SJSA1 (cell line): ENCODE measurements at regions not wholly inside any gene's neighbourhood (a gene's known extent, or its start where the extent isn't known, plus 50 kb on each side); places are given as distances from the start of the nearest gene placed in this dataset.
A peak's percentile ranks its signal among the peaks of the same experiment; 100 is the strongest.
"Not testable (repeated sequence)": the region's sequence is repeated elsewhere in the genome, so short reads cannot be mapped to it uniquely, and the experiment has no call there.

Experiments
- DNase-seq, 2 experiments: peaks; one replicate each; pipeline ENCODE4 v3.0.0-alpha.2; 2015 to 2020; ENCODE audit warnings: low spot score in 2 of 2, low read depth in 1 of 2
- H3K27ac ChIP-seq: fragments of 250-450 bp; sonication (Bioruptor Pico); 2 replicates; pipeline ENCODE4 v1.5.1; 2020; ENCODE audit warnings: mild to moderate bottlenecking, moderate library complexity
- H3K27me3 ChIP-seq: fragments of 250-450 bp; sonication (Bioruptor Pico); replicated peaks from 2 replicates; pipeline ENCODE4 v1.5.1; 2020; ENCODE audit warnings: mild to moderate bottlenecking, moderate library complexity
- H3K36me3 ChIP-seq: fragments of 250-450 bp; sonication (Bioruptor Pico); 2 replicates; pipeline ENCODE4 v1.5.1; 2020; ENCODE audit warnings: mild to moderate bottlenecking
- H3K4me1 ChIP-seq: fragments of 250-450 bp; sonication (Bioruptor Pico); replicated peaks from 2 replicates; pipeline ENCODE4 v1.6.1; 2021; ENCODE audit warnings: mild to moderate bottlenecking
- H3K4me3 ChIP-seq: fragments of 250-450 bp; sonication (Bioruptor Pico); 2 replicates; pipeline ENCODE4 v1.5.1; 2020; ENCODE audit warnings: mild to moderate bottlenecking
- H3K9me3 ChIP-seq: fragments of 250-450 bp; sonication (Bioruptor Pico); replicated peaks from 2 replicates; pipeline ENCODE4 v1.5.1; 2020; ENCODE audit warnings: mild to moderate bottlenecking

- Histone ChIP-seq H3K4me1 (peaks cover 26% of the 10 kb centered on the region), H3K9me3 (no peaks in the 10 kb centered on the region), H3K36me3 (no peaks in the 10 kb centered on the region), H3K4me3 (no peak overlapping the region), H3K27ac (no peak overlapping the region), H3K27me3 (no peaks in the 10 kb centered on the region)
- DNase-seq, result no peak
These were observed 124.3 kb upstream of the ATXN1 start for GRCh38 chr6:16885411-16886160.

- Histone ChIP-seq H3K27ac (no peak overlapping the region), H3K27me3 (no peaks in the 10 kb centered on the region), H3K36me3 (no peaks in the 10 kb centered on the region), H3K4me3 (no peak overlapping the region), H3K9me3 (no peaks in the 10 kb centered on the region), H3K4me1 (peaks cover 26% of the 10 kb centered on the region)
- DNase-seq, result no peak
These were observed 123.3 kb upstream of the ATXN1 start for GRCh38 chr6:16884526-16884925.

- Histone ChIP-seq H3K4me1 (peaks cover 26% of the 10 kb centered on the region), H3K36me3 (no peaks in the 10 kb centered on the region), H3K4me3 (no peak overlapping the region), H3K27me3 (no peaks in the 10 kb centered on the region), H3K9me3 (no peaks in the 10 kb centered on the region), H3K27ac (peak overlapping the region; percentile 37)
- peak in 1 of 2 experiments; percentile 85 for DNase-seq
These were observed 122.2 kb upstream of the ATXN1 start for GRCh38 chr6:16883414-16883813.

GRCh38 chr6:16882230-16882629, 121.0 kb upstream of the ATXN1 start:
- Histone ChIP-seq H3K27me3 (no peaks in the 10 kb centered on the region), H3K9me3 (no peaks in the 10 kb centered on the region), H3K27ac (no peak overlapping the region), H3K4me3 (no peak overlapping the region), H3K4me1 (peaks cover 26% of the 10 kb centered on the region), H3K36me3 (no peaks in the 10 kb centered on the region)
- no peak for DNase-seq

- not testable (repeated sequence) for H3K9me3 ChIP-seq, H3K27ac ChIP-seq, H3K36me3 ChIP-seq, H3K4me1 ChIP-seq, DNase-seq, H3K27me3 ChIP-seq, H3K4me3 ChIP-seq
These were observed 115.6 kb upstream of the ATXN1 start for GRCh38 chr6:16876852-16877251.

- no peaks in the 10 kb centered on the region for H3K36me3 ChIP-seq
- no peak for DNase-seq
- no peaks in the 10 kb centered on the region for H3K27me3 ChIP-seq
These were observed 114.9 kb upstream of the ATXN1 start for GRCh38 chr6:16876201-16876600.

GRCh38 chr6:16873698-16874097, 112.4 kb upstream of the ATXN1 start:
- Histone ChIP-seq H3K27ac (no peak overlapping the region), H3K4me3 (no peak overlapping the region), H3K9me3 (no peaks in the 10 kb centered on the region), H3K27me3 (no peaks in the 10 kb centered on the region), H3K4me1 (peaks cover 9% of the 10 kb centered on the region), H3K36me3 (no peaks in the 10 kb centered on the region)
- no peak for DNase-seq

More at GRCh38 chr6:16876201-16876600, 114.9 kb upstream of the ATXN1 start:
- H3K9me3 ChIP-seq, result no peaks in the 10 kb centered on the region
- H3K27ac ChIP-seq, result no peak overlapping the region
- no peak overlapping the region for H3K4me3 ChIP-seq
- H3K4me1 ChIP-seq, result no peaks in the 10 kb centered on the region

- H3K9me3 ChIP-seq, result no peaks in the 10 kb centered on the region
- no peak overlapping the region for H3K4me3 ChIP-seq
- no peaks in the 10 kb centered on the region for H3K27me3 ChIP-seq
- no peak overlapping the region for H3K27ac ChIP-seq
- H3K4me1 ChIP-seq, result peaks cover 19% of the 10 kb centered on the region
- no peaks in the 10 kb centered on the region for H3K36me3 ChIP-seq
- DNase-seq, result no peak
These were observed 111.4 kb upstream of the ATXN1 start for GRCh38 chr6:16872543-16873235.

GRCh38 chr6:16871047-16871446, 109.8 kb upstream of the ATXN1 start:
- H3K4me1 ChIP-seq, result peaks cover 20% of the 10 kb centered on the region
- no peak for DNase-seq
- H3K27me3 ChIP-seq, result no peaks in the 10 kb centered on the region
- no peak overlapping the region for H3K4me3 ChIP-seq
- no peaks in the 10 kb centered on the region for H3K9me3 ChIP-seq
- H3K27ac ChIP-seq, result no peak overlapping the region
- H3K36me3 ChIP-seq, result no peaks in the 10 kb centered on the region

GRCh38 chr6:16868968-16869367, 107.7 kb upstream of the ATXN1 start:
- no peak overlapping the region for H3K27ac ChIP-seq
- H3K4me3 ChIP-seq, result no peak overlapping the region
- no peaks in the 10 kb centered on the region for H3K9me3 ChIP-seq
- no peaks in the 10 kb centered on the region for H3K27me3 ChIP-seq
- H3K4me1 ChIP-seq, result peaks cover 20% of the 10 kb centered on the region
- DNase-seq, result peak in 1 of 2 experiments; percentile 58
- H3K36me3 ChIP-seq, result no peaks in the 10 kb centered on the region

GRCh38 chr6:16857969-16858592, 96.8 kb upstream of the ATXN1 start:
- H3K27me3 ChIP-seq, result no peaks in the 10 kb centered on the region
- no peaks in the 10 kb centered on the region for H3K9me3 ChIP-seq
- H3K27ac ChIP-seq, result no peak overlapping the region
- no peaks in the 10 kb centered on the region for H3K36me3 ChIP-seq
- DNase-seq, result no peak
- no peak overlapping the region for H3K4me3 ChIP-seq
- peaks cover 15% of the 10 kb centered on the region for H3K4me1 ChIP-seq

GRCh38 chr6:16855460-16855859, 94.2 kb upstream of the ATXN1 start:
- peaks cover 29% of the 10 kb centered on the region for H3K4me1 ChIP-seq
- no peaks in the 10 kb centered on the region for H3K27me3 ChIP-seq
- no peaks in the 10 kb centered on the region for H3K9me3 ChIP-seq
- DNase-seq, result no peak
- H3K4me3 ChIP-seq, result no peak overlapping the region
- no peaks in the 10 kb centered on the region for H3K36me3 ChIP-seq
- H3K27ac ChIP-seq, result peak overlapping the region; percentile 60

GRCh38 chr6:16854986-16855385, 93.7 kb upstream of the ATXN1 start:
- no peaks in the 10 kb centered on the region for H3K36me3 ChIP-seq
- H3K27ac ChIP-seq, result peak overlapping the region; percentile 60
- H3K9me3 ChIP-seq, result no peaks in the 10 kb centered on the region
- H3K4me3 ChIP-seq, result no peak overlapping the region
- DNase-seq, result peak in 1 of 2 experiments; percentile 67
- H3K27me3 ChIP-seq, result no peaks in the 10 kb centered on the region
- peaks cover 32% of the 10 kb centered on the region for H3K4me1 ChIP-seq

- Histone ChIP-seq H3K36me3 (no peaks in the 10 kb centered on the region), H3K27ac (no peak overlapping the region), H3K27me3 (no peaks in the 10 kb centered on the region), H3K9me3 (no peaks in the 10 kb centered on the region), H3K4me1 (peaks cover 44% of the 10 kb centered on the region), H3K4me3 (no peak overlapping the region)
- no peak for DNase-seq
These were observed 91.4 kb upstream of the ATXN1 start for GRCh38 chr6:16852671-16853070.
